ENCODE measurements at regions not wholly inside any gene's neighbourhood (a gene's known extent, or its start where the extent isn't known, plus 50 kb on each side); places are given as distances from the start of the nearest gene placed in this dataset.

DNA sequence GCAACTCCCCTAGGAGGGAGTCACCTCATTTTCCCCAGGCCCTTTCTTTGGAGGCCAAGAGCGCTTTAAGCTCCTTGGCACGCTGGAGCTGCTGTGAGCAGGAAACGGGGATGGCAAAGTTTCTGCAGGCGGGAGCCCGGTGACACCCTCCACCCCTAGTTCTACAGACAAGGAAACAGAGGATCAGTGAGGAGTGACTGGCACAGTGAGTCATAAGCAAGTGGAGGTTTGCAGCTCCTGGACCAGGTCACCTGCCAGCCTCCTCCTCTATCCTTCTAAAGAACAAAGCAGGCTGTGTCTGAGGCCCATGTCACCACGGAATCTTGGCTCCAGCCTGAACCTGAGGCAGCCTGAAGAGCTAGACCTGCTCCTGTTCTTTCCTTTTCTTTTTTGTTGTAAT lies 141.9 kb downstream of the TMEM132E start:
- peak overlapping the region; percentile 62; the same call in 1 of the 2 replicates for H3K27ac ChIP-seq (ENCODE audit: low read length)
- intact Hi-C loops (cut with micrococcal nuclease) = no loop called here
- no peaks in the 10 kb centered on the region for H3K36me3 ChIP-seq (ENCODE audit: low read depth, low read length)
- CTCF ChIA-PET = no interaction called here
- ATAC-seq (0 out of 2 replicates have a peak, but pooled peaks have one; percentile 22), DNase-seq (peak; percentile 50)
- H3F3A ChIP-seq (ENCODE audit: low read length, unreplicated experiment) = no peaks in the 10 kb centered on the region
- H3K9me3 ChIP-seq (ENCODE audit: low read length) = no peaks in the 10 kb centered on the region
- H3K9ac ChIP-seq (ENCODE audit: low read length) = no peak overlapping the region
- no peaks in the 10 kb centered on the region for H3K79me2 ChIP-seq (ENCODE audit: low read length)
- TF ChIP-seq EZH2 (IDR thresholded peaks at IDR 0.05; ENCODE audit: low read length, unreplicated experiment) (no peak), EZH2phosphoT487 (IDR thresholded peaks at IDR 0.05; ENCODE audit: borderline replicate concordance, low read length) (no peak)
- TF ChIP-seq, protein P1, sequence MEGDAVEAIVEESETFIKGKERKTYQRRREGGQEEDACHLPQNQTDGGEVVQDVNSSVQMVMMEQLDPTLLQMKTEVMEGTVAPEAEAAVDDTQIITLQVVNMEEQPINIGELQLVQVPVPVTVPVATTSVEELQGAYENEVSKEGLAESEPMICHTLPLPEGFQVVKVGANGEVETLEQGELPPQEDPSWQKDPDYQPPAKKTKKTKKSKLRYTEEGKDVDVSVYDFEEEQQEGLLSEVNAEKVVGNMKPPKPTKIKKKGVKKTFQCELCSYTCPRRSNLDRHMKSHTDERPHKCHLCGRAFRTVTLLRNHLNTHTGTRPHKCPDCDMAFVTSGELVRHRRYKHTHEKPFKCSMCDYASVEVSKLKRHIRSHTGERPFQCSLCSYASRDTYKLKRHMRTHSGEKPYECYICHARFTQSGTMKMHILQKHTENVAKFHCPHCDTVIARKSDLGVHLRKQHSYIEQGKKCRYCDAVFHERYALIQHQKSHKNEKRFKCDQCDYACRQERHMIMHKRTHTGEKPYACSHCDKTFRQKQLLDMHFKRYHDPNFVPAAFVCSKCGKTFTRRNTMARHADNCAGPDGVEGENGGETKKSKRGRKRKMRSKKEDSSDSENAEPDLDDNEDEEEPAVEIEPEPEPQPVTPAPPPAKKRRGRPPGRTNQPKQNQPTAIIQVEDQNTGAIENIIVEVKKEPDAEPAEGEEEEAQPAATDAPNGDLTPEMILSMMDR (conservative IDR thresholded peaks at IDR 0.05; ENCODE audit: low read depth, low read length) = no peak
- no peaks in the 10 kb centered on the region for H3K9me2 ChIP-seq (replicated peaks; ENCODE audit: low read length)
- POLR2A ChIA-PET (ENCODE audit: unreplicated experiment) = no interaction called here
- H3K4me1 ChIP-seq (ENCODE audit: insufficient read depth, low read length) = peaks cover 12% of the 10 kb centered on the region
- no TSS peak for BruUV-seq (replicated peaks)
- peak overlapping the region; percentile 46 for H3K4me2 ChIP-seq (ENCODE audit: low read length)
- no peak overlapping the region for H2AFZ ChIP-seq (ENCODE audit: low read length)
- H4K20me1 ChIP-seq (ENCODE audit: low read length) = no peaks in the 10 kb centered on the region
- H3K4me3 ChIP-seq (ENCODE audit: low read length) = no peak overlapping the region
- no peaks in the 10 kb centered on the region for H3K27me3 ChIP-seq (ENCODE audit: low read length)

DNA sequence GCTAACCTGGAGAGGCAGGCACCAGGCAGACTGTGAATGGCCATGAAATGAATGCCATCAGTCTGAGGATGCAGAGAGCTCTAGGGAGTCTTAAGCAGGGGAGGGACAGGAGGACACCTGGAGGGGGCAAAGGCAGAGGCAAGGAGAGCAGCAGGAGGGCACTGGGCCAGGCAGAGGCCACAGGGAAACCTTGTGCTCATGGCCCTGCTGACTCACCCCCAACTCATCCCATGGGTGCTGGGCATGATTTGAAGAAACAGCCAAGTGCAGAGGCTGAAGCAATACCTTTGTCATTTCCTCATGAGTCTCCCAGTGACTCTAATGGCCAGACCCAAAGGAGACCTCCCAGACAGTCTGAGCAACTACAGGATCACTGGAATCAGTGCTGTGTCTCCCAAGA lies 141.4 kb downstream of the TMEM132E start:
- no peaks in the 10 kb centered on the region for H3K36me3 ChIP-seq (ENCODE audit: low read depth, low read length)
- H3K27ac ChIP-seq (ENCODE audit: low read length) = peak overlapping the region; percentile 62; the same call in 1 of the 2 replicates
- H2AFZ ChIP-seq (ENCODE audit: low read length) = no peak overlapping the region
- no peaks in the 10 kb centered on the region for H3F3A ChIP-seq (ENCODE audit: low read length, unreplicated experiment)
- H4K20me1 ChIP-seq (ENCODE audit: low read length) = no peaks in the 10 kb centered on the region
- H3K4me3 ChIP-seq (ENCODE audit: low read length) = no peak overlapping the region
- H3K9ac ChIP-seq (ENCODE audit: low read length) = no peak overlapping the region
- no peaks in the 10 kb centered on the region for H3K79me2 ChIP-seq (ENCODE audit: low read length)
- intact Hi-C loops (cut with micrococcal nuclease) = no loop called here
- ChIA-PET POLR2A (ENCODE audit: unreplicated experiment) (no interaction called here), CTCF (no interaction called here)
- H3K27me3 ChIP-seq (ENCODE audit: low read length) = no peaks in the 10 kb centered on the region
- H3K9me2 ChIP-seq (replicated peaks; ENCODE audit: low read length) = no peaks in the 10 kb centered on the region
- ATAC-seq = no peak
- no peaks in the 10 kb centered on the region for H3K9me3 ChIP-seq (ENCODE audit: low read length)
- DNase-seq = peak; percentile 58
- TF ChIP-seq, protein P1 (conservative IDR thresholded peaks at IDR 0.05; ENCODE audit: low read depth, low read length) = no peak
- no peak for TF ChIP-seq EZH2 (IDR thresholded peaks at IDR 0.05; ENCODE audit: low read length, unreplicated experiment)
- no peak for TF ChIP-seq EZH2phosphoT487 (IDR thresholded peaks at IDR 0.05; ENCODE audit: borderline replicate concordance, low read length)
- no TSS peak for BruUV-seq (replicated peaks)
- peak overlapping the region; percentile 46 for H3K4me2 ChIP-seq (ENCODE audit: low read length)
- peaks cover 12% of the 10 kb centered on the region for H3K4me1 ChIP-seq (ENCODE audit: insufficient read depth, low read length)

DNA sequence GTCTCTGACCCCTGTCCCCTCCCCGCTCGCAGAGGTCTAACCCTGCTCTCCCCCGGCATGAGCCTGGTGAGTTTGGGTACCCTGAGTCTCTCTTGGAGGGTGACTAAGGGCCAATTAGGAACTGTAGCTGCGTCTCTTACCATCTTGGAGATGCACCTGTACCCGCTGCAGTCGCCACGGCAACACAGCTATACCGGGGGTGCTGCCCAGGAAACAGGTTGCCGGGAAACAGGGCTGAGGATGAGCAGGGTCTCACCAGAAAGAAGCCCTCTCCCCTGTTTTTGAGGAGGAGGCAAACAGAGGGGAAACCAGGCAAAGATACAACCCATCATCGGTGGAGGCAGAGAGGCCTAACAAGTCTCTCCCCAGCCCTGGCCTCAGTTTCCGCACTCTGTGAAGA lies 140.2 kb downstream of the TMEM132E start:
- Histone ChIP-seq H3K36me3 (ENCODE audit: low read depth, low read length) (no peaks in the 10 kb centered on the region), H2AFZ (ENCODE audit: low read length) (no peak overlapping the region), H3K27me3 (ENCODE audit: low read length) (no peaks in the 10 kb centered on the region), H3K79me2 (ENCODE audit: low read length) (no peaks in the 10 kb centered on the region), H4K20me1 (ENCODE audit: low read length) (no peaks in the 10 kb centered on the region), H3K4me1 (ENCODE audit: insufficient read depth, low read length) (peaks cover 12% of the 10 kb centered on the region), H3K9me2 (replicated peaks; ENCODE audit: low read length) (no peaks in the 10 kb centered on the region), H3K27ac (ENCODE audit: low read length) (no peak overlapping the region), H3F3A (ENCODE audit: low read length, unreplicated experiment) (no peaks in the 10 kb centered on the region), H3K4me2 (ENCODE audit: low read length) (no peak overlapping the region), H3K9me3 (ENCODE audit: low read length) (no peaks in the 10 kb centered on the region), H3K9ac (ENCODE audit: low read length) (no peak overlapping the region), H3K4me3 (ENCODE audit: low read length) (no peak overlapping the region)
- intact Hi-C loops (cut with micrococcal nuclease) = no loop called here
- CTCF ChIA-PET = no interaction called here
- TF ChIP-seq EZH2phosphoT487 (IDR thresholded peaks at IDR 0.05; ENCODE audit: borderline replicate concordance, low read length) (no peak), EZH2 (IDR thresholded peaks at IDR 0.05; ENCODE audit: low read length, unreplicated experiment) (no peak)
- TF ChIP-seq, protein P1 (conservative IDR thresholded peaks at IDR 0.05; ENCODE audit: low read depth, low read length) = no peak
- no peak for ATAC-seq
- no TSS peak for BruUV-seq (replicated peaks)
- no peak for DNase-seq
- POLR2A ChIA-PET (ENCODE audit: unreplicated experiment) = no interaction called here

All from PC-3 (cell line).